NCI-H2196 (cell line): ENCODE measurements at regions not wholly inside any gene's neighbourhood (a gene's known extent, or its start where the extent isn't known, plus 50 kb on each side); places are given as distances from the start of the nearest gene placed in this dataset.

Source experiments
- DNase-seq: peaks from one replicate; lab custom pipeline; 2025; ENCODE audit not compliant: unreplicated experiment; lab: John Stamatoyannopoulos, UW

DNA sequence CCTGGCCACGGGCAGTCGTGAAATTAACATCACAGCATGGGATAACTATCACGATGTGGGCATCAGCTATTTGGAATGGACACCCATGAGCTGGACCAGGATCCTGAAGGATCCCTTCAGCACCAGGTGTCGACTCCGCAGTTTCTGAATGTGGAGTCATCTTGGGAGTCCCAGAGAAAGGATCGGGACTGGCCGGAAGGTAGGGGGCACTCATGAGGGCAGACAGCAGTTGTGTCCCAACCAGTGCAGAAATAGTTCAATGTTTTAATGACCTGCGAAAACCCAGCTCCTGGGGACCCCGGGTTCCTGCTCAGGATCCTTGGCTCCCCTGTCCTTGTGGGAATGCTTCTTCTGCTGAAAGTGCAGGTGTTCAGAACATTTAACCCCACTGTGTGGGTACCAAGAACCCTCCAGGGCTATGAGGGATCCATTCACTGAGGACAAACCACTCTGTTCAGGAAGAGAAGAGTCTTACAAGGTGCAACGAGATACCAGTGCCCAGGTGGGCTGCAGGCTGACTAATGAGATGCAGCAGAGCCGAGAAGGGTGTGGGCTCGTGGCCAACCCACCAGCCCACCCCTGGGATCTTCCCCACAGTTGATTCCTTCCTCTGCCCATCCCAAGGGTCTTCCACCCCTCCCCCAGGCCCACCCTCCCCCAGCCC is 154.8 kb downstream of the SALL1 start:
- DNase-seq: no peak

DNA sequence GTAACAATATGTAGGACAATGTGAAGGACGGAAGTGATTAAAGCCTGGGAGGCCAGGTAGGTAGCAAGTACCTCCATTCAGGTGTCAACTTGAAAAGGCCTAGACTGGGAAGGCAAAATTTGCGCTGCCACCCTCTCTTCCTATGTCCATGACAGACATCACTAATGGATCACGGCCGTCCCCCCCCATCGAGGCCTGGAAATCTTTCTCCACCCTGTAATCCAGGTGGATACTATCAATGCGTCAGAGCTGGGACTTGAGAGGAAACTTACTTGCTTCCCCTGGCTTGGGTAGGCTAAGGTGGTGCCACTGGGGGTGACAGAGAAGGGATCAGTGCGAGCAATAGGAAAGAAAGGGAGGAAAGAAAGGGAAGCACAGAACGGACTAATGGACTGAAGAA is 156.1 kb downstream of the SALL1 start:
- DNase-seq: no peak

DNA sequence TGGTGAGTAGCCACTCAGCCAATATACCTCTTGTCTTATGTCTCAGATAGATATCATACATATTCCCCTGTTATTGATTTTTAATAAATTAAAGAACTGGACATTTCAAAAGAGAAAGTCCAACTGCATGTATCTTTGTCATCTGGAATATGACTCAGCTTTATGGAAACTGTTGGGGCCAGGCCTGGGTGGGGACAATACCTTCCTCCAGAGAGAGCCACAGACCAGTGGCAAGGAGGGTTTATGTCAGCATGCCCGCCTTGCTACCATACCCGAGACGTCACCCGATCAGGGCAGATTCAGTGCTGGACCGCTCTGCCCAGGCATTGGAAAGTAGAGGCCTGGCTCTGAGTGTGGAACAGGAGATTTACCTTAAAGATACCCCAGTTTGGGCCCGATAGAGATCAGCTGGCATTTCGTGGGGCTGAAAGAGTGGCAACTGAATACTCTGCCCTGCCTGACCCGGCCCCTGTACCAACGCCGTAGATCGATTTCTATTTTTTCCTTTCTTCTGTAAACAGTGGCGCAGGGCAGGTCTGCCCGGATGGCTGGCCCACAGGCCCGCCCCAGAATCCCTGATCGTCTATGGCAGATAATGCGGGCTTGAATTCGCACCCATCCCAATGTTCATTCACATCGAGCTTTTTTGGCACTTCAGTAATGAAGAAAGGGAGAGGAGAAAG is 158.6 kb downstream of the SALL1 start:
- DNase-seq: no peak

DNA sequence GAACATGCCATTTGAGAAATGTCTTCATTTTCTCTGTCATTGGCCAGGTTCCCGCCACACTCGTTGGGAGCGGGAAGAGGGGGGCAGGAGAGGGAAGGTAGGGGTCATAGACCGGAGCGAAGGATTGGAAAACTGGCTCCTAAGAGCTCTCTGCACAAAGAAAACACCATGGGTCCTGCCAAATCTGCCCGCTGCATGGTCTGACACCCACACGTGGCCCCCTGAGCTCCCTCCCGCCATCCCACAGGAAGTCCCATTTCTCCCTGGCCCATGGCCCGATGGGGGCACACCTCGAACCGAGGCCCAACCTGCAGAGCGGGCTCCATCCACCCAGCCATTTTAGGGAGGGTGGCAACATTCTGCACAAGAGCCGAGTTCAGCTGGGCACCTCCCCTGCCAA is 159.6 kb downstream of the SALL1 start:
- DNase-seq: no peak

DNA sequence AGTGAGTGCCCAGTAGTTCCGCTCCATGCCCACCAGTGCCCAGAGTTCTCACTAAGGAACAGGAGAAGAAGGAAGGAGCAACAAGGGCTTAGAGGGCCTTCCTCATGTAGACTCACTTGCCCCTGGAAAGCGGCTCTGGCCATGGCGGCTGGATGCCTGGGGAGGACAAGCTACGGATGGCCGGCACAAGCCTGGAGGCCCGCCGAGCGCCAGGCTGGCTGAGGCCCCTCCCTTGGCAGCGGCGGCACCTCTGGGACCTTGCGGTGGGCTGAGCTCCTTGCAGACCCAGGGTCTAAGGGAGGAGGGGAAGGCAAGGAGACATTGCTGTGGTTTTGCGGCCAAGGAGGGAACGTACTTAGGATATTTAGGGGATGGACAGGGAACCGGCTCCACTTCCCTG is 160.1 kb downstream of the SALL1 start:
- DNase-seq: no peak

DNA sequence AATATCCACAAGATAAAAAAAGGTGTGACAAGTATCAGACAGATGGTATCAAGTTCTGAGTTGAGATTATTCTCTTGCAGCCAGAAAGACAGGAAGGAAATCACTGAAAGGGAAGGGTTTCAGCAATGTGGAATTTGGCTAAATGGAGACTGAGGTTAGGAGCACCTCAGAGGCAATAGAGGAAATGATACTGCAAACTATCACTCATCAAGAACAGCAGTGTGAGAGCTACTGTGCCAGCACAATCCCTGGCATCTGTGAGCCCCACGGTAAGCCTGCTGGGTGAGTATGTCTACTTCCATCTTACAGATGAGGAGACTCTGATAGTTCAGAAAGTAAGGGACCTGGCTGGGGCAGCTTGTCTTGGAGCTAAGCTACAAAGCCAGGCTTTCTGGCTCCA is 162.0 kb downstream of the SALL1 start:
- DNase-seq: no peak

DNA sequence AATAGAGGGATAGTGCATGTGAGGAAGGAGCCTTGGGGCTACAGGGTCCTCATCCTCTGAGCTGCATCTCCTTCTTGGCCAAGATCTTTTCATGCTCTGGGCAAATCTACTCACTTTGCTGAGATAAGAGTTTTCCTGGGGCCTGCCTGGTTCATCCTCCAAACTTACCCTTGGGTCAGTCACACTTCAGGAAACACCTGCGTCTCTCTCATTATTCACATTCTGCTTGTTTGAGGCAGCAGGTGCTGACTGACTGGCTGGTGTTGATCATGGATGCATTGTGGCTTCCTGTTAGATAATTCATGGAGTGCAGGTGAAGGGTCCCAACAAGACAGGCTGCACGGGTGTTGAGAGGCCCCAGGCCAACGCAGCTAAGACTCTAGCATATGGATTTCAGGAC is 162.6 kb downstream of the SALL1 start:
- no peak for DNase-seq

DNA sequence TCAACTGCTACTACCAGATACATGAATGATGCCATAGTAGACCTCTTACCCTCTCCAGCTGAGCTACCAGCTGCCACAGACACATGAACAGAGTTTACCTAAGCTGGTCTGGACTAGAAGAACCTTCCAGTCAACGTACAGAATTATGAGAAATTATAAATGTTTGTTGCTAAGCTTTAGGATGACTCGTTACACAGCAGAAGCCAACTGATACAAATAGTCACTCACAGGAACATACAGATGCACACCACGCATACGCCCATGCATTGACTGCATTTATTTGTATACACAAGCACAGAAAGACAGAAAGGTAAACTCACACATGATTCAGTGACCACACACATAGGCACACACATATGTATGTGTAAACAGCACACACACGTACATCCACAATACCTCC is 164.6 kb downstream of the SALL1 start:
- DNase-seq: no peak

DNA sequence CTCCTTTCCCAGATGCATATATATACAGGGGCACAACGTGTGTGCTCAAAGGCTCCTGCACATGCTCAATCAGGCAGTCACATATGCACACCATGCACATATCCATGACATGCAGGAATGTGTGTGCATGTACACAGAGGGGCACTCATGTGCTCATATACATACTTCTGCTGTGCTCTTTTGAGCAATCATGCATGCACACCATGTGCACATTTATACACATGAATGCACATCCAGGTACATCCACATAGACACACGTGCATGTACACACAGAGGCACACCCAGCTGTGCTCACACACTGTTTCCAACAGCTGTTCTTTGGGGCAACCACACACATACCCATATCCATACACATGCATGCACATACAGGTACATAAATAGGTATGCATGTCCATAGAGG is 165.3 kb downstream of the SALL1 start:
- DNase-seq: no peak

DNA sequence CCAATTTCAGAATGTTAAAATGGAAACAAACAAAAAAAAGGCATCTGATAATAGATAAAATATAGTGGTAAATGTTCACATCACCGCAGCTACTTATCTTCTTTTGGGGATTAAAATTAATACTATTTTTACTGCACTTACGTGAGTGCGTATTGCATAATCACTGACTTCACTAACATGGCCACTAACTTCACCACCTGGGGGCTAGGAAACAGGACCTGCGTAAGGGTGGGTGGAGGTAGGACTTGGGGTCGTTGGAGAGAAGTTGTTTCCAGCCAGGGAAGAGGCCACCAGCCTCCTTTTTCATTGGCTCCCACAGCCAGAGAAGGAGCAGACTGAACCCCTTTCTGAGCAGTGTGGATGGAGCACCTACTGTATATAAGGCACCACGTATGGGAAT is 166.4 kb downstream of the SALL1 start:
- DNase-seq: no peak

DNA sequence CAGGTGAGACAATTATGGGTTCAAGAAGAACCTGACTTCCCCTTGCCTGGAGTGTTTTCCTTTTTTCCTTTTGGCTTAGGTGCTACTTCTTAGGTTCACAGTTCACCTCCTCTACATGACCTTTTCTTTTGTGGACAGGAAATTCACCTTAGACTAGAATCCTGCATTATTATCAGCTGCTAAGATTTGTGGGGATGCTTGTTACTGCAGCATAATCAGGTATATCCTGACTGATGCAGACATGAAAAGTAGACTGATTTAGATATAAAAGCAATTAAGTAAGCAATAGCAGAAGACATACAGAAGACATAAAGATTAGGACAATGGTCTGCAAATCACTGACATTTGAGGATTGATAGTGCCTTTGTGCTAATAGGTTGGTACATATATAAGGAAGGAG is 168.3 kb downstream of the SALL1 start:
- DNase-seq: no peak

DNA sequence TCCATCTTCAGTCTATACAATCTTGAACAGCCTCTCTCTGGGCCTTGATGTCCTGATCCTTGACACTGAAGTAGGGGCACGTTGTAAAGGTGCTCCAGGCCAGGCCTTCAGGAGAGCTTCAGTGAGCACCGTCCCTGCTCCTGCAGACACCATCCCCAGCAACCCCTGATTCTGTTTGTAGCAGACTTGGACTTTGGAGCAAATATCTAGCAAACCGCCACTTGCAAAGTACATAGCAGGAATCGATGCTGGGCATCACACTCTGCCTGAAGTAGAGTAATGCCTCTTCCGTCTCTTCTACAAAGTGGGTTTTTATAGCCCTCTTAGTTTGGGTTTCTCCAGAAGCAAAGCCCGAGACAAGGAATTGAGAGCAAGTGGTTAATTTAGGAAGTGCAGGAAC is 169.1 kb downstream of the SALL1 start:
- no peak for DNase-seq

DNA sequence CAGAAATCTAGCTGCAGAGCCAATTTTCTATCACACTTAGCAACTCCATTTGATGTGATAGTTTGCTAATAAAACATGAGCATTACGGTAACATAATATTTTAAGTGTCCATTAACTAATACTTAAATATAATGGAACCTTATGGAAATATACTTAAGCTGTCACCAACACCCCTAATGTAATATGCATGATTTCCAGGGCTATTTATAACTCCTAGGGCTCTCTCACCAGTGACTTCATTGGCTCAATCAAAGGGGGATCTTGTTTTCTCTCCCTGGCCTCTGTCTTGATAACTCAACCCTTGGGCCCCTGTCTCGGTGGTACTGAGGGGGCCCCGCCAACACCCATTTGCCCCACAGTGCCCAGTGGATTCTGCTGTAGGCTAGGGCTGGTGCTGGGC is 170.4 kb downstream of the SALL1 start:
- no peak for DNase-seq

DNA sequence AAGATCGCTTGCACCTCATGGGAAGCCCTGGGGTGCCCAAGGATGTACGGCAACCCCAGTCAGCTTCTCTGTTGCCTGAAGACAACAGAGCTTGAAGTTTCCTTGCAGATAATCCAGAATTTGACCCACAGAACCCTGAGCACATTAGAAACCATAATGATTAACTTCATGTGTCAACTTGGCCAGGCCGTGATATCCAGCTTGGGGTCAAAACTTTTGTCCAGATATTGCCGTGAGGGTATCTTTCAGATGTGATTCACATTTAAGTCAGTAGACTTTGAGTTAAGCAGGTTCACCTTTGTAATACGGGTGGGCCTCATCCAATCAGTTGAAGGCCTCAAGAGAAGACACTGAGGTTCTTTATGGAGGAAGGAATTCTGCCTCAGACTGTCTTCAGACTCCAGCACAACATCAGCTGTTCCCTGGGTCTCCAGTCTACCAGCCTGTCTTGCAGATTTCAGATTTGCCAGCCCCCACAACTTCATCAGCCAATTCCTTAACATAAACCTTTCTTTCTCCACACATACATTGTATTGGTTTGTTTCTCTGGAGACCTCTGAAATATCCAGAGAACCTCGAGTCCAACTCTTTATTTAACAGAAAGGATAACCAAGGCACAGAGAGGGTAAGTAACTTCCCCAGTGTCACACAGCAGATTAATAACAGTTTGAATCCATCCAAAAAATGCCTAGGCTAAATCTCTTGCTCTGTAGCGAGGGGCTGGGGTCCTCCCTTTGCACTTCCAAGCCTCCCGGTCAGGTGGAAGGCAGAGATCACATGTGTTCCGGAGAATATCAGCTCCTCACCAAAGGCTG is 171.1 kb downstream of the SALL1 start:
- no peak for DNase-seq

DNA sequence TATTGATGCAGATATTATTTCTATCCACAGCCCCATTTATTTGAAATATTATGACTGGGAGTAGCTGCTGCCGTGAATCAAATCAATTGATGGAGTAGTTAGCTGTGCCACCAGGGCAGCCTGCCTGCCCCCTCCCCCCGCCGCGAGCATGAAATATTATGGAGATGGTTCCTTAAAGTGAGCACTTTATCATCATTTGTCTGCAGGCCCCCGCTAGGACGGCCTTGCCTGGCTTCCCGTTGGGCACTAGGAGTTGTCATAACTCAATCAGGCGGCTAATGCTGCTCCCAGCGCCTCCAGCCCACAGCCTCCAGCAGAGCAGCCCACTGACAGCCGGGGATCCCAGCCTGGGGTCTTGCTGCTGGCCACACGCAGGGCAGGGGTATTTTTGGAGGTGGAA is 173.9 kb downstream of the SALL1 start:
- DNase-seq: no peak

DNA sequence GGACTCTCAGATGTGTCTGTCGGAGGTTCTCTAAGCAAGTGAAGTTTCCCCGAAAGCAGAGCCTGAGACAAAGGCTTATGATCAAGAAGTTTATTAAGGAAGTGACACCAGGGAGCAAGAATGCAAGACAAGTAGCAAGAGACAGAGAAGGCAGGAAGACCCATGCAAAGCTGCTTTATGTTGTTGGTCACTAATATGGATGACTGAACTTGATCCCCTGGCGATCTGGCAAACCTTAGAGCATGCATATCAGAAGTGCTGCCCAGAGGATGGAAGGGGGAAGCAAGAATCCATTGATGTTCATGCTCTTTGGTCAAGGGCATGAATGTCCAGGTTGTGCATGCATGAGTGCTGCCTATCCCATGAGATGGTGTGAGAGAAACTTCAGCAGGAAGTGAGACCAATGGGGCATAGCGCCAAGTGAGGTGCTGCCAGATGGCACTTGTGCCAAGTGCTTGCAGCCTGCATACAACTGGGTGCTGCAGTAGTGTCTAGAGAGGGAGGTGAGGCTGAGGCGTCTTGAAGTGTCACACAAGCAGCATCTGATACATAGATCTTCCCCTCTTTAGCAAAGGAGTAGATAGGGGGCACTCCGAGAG is 176.5 kb downstream of the SALL1 start:
- DNase-seq: peak; percentile 30

DNA sequence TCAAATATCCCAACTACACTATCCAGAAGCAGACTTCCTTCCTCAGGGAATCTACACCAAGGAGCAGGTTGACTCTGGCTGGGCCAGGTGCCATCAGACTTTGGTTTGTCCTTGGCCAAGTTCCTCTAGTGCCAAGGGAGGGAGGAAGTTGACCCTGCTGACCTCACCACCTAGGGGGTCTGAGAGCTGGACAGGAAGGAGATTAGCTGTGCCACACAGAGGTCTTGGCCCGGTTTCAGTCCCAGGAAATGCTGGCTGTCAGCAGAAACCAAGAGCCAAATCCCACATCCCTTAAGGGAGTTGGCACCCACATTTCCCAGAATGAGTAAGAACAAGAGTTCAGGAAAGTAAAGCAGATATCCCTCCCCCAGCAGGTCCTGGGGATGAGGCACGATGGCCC is 178.2 kb downstream of the SALL1 start:
- DNase-seq: no peak

DNA sequence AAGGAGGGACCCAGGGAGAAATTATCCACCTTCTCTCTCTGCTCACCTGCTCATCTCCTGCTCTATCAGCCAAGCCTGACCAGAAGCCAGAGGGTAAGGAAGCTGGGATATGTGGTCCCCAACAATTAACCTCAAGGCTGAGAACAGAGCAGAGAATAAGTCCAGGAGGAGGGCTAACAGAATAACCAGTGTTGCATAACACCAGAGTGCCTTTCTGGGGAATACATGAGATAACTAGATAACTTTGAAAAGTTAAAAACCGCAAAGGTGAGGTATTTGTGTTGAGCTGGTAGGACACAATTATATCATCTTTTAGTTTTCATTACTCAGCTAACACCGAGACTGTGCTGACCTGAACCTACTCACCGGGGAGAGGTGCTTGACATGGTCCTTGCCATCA is 180.8 kb downstream of the SALL1 start:
- DNase-seq: no peak

DNA sequence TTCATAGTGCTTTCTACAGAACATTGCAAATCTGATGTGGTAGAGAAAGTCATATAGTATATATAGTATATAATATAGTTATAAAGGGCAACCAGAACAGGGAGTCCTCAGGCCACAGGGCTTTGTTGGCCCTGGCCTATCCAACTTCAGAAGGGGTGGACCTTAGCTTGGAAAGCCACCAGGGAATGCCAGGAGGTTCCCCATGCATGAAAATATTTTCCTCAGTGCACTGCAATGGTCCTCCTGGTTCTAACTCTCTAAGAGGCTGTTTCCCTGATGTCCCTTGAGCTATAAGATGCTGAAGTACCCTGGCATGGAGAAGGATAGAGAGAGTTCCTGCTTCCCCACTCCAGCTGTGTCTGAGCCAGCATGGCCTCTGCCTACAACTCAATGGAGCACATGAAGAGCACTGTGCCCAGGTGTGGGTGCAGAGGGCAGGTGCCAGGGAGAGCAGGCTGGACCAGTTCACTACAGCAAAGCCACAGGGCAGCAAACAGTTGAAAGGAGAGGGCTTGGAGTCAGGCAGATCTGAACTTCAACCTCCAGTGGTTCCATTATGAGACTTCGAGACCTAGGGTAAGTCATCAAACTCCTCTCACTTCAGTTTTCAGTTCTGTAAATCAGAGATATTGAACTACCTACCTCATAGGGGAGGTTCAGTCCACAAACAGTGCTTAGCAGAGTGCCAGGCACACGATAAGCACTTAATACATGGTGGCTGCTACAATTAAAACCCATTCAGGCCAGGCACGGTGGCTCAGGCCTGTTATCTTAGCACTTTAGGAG is 183.1 kb downstream of the SALL1 start:
- no peak for DNase-seq

DNA sequence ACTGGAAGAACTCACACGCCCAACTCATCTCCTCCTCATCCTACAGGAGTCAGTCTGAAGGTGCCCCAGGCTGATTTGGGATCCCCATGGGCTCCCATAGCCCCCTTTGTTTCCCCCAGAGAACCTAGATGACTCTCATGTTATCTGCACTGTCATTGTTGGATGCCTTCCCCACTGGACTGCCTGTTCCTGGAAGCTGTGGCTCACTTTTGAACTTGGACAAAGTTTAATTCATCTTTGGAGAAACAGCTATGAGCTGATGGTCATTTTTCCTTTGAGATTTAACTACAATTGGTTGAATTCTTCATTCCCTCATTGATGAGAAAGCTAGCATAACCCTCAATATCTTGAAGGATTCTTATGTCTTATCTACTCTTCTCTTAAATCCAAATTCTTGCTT is 186.6 kb downstream of the SALL1 start:
- DNase-seq: no peak

DNA sequence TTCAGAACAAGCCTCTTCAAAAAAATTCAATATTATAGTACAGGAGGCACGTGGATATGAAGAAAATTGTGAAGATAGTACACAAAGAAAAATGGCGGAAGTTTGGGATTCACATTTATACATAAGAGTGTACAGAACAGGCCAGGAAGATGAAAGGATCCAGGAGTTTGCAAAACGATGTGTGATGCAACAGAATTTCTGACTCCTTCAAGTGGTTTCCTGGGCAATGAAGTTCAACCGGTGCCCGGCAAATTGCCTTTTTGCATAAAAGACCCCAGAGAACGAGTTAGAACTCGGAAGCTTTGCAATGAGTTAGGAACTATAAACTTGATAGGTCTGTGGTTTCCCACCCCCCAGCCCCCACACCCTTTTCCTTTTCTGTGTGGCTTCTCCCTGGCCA is 189.1 kb downstream of the SALL1 start:
- DNase-seq: no peak
